ENCODE measurements at regions not wholly inside any gene's neighbourhood (a gene's known extent, or its start where the extent isn't known, plus 50 kb on each side); places are given as distances from the start of the nearest gene placed in this dataset.
"Not testable (repeated sequence)": the region's sequence is repeated elsewhere in the genome, so short reads cannot be mapped to it uniquely, and the experiment has no call there.

DNA sequence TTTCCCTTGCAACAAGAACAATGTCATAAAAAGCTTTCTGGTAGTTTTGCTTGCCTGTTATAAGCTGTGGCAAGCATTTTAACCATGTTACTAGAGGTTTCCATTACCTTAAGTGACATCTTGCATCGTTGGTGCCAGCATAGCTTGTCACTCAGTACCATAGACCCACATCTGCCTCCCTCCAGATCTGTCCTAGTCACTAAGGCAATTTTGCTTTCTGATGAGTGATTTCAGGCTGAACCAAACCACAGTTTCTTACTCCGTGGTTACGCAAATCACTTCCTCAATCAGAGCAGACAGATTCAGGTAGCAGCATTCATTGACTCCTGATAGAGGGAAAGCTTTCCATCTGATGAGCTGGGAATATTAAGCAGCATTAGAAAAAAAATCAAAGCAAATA lies 1057.5 kb upstream of the FAM98A start:
- no peak for DNase-seq

DNA sequence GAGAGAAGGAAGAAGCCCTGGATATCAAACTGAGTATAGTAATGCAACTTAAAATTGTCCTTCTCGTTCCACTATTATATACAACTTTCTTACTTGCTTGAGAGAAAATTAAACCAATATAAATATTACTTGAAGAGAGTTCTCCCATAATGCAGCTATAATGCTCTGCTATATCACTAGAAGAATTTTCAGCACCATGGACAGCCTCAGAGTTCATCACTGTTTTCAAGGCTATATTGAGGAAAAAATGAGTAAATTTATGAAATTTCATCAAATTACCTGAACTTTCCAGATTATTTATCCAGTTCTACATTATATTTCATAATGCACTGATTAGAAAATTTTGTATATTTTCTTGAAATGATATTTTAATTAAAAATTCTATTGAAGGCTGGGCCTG lies 1053.5 kb upstream of the FAM98A start:
- no peak for DNase-seq

DNA sequence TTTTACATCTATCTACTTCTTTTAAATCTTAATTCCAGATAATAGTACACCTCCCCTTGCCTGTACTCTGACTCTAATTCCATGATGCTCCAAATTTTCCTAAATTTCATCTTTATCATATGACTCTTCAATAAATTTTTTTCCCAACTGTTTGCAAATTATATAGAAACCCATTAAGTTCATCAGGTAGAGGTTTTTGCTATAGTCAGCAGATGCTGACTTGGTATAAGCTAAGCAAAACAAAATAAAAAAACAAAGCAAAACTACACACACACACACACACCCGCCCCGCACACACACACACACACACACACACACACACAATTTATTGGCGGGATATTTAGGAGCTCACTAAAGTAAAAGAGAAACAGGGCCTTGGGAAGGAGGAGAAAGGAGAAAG lies 1047.8 kb upstream of the FAM98A start:
- DNase-seq = no peak

DNA sequence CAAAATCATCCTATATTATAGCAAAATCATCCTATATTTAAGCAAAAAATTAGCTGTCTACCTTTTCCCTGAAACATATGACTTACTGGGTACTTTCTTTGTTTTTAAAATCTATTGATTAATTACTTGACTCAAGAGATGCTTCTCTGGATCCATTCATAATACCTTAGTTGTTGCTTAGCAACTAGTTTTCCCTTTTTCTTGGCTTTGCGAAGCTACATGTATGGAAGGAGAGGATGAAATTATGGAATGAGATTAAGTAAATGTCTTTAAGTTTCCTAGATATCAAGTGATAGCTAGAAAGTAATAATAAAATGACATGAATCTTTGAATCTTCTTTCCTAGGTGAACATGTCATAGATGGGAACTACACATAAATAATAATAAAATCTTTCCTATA lies 1033.2 kb upstream of the FAM98A start:
- DNase-seq = no peak

DNA sequence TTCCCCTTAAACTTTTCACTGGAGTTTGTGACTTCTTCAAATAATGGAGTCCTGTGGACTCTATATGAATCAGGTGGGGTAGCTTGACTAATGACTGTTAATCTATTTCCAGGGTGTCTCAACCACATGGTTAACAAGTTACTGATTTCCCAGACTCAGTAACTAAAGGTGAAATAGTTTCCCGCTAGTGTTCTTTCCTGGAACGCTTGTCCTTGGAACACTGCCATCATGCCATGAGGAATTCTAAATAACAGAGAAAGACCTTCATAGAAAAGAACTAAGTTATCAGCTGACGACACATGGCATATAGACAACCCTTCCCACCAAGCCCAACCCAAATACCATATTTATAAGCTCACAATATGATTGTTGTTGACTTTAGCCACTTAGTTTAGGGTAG lies 1027.9 kb upstream of the FAM98A start:
- no peak for DNase-seq

DNA sequence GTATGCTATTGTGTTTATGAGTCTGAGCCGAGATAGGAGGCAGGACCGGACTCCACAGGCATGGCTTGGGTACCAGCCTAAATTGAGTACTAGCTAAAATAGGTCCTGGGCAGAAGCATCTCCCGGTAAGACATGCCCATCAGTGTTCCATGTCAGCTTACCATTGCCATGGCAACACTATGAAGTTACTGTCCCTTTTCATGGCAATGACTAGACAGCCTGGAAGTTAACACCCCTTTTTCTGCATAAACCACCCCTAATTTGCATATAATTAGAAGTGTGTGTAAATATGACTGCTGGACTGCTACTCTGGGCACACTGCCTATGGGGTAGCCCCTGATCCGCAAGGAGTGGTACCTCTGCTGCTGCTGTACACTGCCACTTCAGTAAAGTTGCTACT lies 1005.1 kb upstream of the FAM98A start:
- no peak for DNase-seq

DNA sequence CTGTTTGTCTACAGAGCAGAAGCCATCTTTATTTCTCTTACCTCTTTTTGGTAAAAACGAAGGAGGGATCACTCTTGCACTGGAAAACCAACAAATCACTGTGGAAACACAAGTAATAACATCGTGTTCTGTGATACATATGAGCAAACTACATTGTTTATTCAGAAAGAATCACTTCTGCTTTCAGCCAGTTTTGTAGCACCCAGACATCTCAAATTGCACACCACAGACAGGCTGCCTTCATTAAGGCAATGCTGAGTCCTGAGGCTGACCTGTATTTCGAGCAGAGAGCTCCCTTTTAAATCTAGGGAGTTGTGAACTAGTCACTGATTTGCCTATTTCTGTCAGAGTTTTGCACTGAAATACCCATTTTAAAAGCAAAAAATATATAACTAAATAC lies 1003.2 kb upstream of the FAM98A start:
- no peak for DNase-seq

DNA sequence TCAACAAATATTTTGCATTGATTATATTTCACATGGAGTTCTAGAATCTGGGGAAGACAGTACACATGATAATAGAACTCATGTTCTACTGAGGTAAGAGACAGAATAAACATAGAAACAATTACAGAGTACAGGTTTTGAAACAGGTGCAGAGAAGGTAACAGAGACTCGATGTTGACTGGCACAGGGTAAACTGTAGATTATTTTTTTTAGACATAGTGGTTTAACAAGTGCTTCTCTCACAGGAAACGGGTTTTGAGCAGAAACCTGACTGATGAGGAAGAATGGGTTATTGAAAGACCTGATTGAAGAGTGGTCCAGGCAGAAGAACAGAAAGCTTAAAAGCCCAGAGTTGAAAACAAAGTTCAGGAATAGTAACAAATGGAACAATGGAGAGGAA lies 1002.5 kb upstream of the FAM98A start:
- no peak for DNase-seq

DNA sequence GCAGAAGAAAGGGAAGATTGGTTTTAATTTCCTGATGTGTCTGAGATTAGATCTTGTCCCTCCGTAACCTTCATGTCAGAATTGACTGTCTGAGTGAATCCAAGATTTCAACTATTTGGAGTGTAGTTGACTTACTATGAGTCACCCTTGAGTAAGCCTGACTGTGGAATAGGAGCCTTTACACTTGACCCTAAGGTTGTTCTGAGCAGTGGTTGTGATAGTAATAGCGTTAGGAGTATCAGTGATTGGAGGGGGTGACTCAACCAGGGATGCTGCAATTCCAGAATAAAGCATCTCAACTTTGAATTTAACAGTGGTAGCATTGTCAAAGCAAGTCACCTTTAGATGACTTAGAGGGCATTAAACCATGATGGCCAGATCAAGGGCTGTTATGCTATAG lies 979.5 kb upstream of the FAM98A start:
- DNase-seq = no peak

DNA sequence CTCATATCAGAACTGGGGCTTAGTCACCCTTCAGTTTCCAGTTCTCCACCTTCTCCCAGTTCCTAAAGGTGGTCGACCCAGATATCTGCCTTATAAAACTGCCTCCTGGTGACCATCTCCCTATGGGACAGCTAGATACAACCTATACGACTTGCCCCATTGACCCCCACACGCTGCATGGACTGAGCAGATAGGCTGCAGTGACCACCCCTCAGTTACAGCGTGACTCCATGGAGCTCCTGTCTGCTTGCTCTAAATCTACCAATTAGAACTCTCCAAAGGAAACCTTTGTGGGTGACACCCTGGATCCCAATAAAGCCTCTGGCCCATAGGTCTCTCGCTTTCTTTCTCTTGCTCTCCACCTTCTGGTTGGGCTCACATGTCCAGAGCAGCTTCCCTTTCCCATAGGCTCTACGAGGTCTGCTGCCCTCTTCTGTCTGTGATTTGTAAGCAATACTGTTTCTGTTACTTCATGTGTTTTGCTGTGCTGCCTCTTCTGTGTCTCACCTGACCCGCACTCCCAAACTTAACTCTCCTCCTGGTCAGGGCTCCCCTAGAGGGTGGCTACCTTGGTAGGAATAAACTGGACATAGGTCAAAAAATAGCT lies 971.3 kb upstream of the FAM98A start:
- no peak for DNase-seq

DNA sequence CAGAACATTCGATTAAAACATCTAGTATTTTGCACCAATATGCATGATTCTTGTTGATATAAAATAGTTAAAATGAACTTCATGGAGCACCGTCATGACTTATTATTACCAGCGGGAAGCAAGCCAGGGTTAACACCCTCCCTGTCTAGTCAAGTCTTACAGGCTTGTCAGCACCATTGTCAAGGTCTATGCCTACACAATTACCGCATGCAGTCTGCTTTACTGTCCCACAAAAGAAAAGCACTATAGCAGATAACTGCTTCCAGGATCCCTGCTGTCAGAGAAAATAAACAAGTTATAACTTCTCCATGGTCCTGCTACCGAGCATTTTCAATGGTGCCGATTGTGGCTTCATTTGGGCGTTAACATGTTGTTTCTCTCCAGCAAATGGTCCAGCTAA lies 968.0 kb upstream of the FAM98A start:
- no peak for DNase-seq

DNA sequence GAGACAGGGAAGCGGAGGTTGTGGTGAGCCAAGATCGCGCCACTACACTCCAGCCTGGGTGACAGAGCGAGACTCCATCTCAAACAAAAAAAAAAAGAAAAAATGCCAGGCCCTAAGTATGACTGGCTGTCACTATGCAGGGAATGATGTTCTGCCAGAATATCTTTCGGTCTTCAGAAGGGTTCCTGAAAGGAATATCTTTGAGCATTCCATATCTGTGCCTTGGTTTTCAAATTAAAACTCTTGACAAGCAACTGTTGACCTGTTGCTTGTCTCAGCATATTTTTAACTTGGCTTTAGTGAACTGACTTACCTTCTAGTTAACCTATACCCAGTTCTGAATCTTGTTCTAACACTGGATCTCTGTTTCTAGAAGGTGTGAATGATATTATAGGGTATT lies 953.2 kb upstream of the FAM98A start:
- DNase-seq = no peak

DNA sequence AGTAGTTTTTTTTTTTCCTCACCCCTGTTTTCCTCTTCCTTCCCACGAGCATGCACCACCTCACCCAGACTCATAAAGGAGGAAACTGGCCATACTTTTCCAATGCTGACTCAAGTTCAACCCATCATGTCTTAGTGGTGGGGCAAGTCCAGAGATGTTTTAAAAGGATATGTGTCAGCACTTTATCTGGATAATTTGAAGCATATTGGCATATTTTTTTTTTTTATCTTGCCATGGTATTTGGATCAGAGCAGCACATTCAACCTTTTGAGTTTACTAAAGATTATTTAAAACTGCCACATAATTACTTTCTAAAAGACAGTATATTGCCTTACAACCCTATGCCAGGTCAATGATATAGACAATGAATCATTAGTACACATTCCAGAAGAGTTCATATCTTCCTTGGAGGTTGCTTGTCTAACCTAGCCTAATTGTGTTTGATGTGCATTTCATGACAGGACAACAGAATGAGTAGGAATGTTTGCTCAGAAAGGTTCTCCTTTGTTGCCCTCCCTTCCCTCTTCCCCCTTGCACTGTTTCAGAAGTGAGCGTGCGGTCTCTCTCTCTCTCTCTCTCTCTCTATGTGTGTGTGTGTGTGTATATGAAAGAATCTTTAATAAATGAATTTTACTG lies 950.7 kb upstream of the FAM98A start:
- DNase-seq = no peak

DNA sequence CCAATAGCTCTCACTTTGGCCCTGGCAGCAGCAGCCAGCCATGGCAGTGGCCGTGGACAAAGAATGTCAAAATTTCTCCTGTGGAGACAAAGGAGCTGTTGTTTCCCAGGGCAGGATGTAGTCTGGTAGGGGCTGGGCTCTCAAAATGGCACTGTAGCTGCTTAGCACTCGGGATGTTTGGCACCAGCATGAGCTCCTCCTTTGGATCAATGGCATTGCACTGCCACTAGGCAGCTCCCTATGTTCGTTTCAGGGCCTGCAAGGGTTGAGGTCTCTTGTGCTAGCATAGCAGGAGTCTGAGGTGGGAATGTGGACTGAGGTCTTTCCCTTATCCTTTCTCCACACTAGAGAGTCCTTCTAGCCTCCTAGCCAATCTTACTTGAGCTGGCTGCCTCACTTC lies 948.8 kb upstream of the FAM98A start:
- no peak for DNase-seq

DNA sequence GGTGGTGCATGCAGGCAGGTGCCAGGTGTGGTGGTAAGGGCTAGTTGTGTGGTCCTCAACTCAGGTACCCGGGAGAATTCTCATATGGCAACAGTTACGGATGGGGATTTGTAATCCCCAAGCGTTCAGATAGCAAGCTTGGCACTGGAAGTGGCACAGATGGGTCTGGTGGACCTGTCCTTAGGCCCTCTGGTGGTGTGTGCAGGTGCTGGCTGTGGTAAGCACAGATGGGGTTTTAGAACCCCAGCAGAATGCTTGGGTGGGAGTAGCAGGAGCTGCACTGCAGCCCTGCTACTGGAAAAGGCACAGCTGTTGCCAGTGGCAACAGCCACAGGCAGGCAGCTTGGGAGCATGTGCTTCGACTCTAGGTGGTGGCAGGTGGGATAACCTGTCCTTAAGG lies 948.2 kb upstream of the FAM98A start:
- DNase-seq = no peak

DNA sequence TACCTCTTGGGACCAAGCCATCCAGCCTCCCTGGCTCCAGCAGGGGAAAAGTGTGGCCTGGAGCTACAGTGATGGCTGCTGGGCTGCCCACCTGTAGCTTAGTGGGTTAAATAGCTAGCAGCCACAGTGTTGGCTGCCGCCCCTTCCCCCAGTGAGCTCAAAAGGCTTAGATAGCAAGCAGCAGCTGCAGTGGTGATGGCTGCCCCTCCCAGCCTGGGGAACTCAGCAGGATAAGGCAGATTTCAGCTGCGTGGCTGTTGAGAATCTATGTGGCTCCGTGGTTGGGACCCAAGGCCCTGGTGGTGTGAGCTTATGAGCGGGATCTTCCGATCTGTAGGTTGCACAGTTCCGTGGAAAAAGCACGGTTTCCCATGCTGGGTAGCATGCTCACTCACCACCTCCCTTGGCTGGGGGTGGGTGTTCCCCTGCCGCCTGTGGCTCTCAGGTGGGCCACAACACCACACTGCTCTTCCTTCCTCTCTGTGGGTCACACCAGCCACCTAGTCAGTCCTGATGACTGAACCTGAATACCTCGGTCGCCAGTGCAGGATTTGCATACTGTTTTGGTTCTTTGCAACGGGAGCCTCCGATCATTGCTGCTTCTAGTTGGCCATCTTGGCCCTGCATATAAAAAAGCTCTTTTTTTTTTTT lies 946.5 kb upstream of the FAM98A start:
- no peak for DNase-seq

DNA sequence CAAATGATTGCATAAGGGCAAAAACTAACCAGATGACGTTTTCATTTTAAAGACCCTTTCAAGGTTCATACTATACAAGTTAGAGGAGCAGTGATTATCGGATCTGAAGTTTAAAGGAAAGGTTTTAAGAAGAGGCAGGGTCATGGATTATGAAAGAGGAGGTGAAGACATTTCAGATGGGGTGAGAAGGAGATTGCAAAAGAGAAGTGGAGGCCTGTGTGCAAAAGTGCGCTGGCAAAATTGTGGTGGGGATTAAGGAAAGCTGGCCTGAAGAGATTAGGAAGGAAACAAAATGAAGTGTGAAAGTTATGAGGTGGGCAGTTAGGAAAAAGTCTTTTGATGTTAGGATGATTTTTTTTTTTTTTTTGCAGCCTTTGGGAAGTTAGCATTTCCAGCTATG lies 935.7 kb upstream of the FAM98A start:
- no peak for DNase-seq

DNA sequence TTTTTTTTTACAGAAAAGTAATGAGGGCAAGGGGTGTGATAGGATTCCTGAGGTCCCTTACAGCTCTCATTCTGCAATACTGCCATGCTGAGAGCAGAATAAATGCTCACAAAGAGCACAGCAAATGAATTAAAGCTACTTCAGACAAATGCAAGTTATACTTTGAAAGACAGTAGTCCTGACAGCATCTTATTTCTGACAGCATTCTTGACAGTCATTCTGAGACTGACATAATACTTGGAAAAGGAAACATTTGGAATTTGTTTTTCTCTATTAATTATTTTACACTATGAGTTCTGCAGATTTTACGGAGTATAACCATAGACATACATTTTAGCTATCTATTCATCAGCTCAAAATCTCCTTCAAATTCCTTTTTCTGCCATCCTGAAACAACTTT lies 935.2 kb upstream of the FAM98A start:
- no peak for DNase-seq

DNA sequence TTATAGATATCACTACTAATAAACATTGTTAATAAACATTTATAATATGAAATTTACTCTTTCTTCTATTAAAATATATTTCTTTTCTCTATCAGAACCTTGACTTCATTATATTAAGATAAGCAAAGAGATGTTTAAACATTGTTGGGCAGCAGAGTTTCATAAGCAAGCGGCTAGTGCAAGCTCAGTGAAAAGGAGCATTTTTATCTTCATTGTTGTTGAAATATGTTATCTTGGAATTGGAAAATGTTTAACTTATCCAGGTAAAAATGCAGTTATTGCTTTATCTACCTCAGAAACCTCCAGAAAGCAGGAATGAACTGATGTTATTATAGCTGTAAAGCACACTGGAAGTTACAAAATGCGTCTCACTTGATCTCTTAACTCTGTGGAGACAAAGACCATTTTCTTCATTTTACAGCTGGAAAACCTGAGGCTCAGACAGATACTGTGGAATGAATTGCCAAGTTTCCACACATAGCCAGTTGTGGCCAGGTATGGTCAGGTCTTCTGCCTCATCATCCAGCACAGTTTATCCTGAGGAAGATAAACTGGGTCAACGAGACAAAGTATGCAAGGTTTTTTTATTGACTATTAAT lies 934.6 kb upstream of the FAM98A start:
- no peak for DNase-seq

DNA sequence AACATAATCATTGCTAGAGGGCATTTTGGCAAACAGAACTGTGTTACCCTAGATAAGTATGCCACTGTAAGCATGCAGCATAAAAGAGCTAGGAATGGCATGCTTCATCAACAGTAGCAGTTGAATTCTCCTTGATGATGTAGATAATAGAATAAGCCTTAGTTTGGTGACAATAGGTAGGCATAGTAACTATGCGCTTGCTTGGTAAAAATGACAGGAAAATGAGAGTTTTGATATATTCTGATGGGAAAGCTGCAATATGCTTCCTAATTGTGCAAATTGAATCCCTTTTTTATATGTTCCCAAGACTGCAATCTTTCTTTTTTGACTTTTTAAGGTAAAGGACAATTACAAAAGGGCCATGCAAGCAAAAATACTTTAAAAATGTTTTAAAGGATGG lies 930.9 kb upstream of the FAM98A start:
- DNase-seq = no peak

DNA sequence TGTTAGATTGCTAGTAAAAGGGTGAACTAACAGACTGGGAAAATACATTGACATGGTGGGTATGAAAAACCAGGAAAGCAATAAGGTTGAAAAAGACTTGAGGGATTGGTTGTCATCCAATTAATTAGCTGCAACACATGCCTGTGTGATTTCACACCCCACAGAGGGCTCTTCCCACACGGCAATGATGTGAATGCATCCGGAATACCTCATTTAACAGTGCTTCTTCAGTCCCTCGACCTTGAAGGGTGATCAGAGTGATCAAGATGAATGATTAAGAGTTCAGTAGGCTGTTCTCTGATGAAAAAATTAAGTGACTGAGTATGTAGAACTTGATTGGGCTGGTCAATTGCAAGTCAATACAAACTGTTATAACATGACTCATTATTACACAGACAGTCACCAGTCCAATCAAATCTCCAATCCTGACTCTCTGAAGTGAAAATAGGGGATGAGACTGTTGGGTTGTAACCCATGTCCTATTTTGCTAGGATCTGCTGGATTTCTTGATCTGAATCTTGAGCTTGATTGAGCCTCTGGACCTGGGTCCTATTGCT lies 924.9 kb upstream of the FAM98A start:
- no peak for DNase-seq

DNA sequence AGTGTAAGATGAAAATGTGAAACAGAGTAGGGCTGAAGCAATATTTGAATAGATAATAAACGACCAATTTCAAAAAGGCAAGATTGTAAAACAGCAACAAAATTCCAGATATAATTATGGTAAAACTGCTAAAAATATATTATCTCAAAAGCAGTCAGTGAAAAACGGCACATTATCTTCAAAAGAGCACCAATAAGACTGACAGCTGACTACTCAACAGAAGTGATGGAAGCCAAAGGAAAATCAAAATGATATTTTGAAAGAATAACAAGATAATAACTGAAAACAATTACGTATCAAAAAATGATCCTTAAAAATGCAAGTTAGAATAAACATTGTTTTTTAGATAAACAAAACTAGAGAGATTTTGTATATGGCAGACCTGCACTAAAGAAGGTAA lies 920.6 kb upstream of the FAM98A start:
- DNase-seq = no peak

DNA sequence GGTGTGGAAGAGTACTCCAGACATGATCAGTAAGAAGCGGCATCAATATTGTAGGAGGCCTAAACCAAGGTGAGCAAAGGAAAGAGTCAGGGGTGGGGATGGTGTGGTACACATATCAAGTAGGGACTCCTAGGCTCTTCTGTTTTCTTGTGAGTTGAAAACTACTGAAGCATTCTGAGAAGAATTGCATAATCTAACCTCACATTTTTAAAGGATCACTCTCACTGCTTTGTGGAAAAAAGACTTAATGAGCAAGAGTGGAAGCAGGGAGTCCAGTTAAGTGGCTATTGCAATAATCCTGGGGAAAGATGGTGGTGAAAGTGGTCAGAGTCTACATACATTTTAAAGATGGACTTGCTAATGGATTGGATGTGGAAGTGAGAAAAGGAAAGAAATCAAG lies 899.5 kb upstream of the FAM98A start:
- no peak for DNase-seq

DNA sequence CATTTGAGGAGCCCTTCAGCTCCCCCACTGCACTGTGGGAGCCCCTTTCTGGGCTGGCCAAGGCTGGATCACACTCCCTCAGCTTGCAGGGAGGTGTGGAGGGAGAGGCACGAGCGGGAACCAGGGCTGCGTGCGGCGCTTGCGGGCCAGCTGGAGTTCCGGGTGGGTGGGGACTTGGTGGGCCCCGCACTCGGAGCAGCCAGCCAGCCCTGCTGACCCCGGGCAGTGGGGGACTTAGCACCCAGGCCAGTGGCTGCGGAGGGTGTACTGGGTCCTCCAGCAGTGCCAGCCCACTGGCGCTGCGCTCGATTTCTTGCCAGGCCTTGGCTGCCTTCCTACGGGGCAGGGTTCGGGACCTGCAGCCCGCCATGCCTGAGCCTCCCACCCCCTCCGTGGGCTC lies 895.1 kb upstream of the FAM98A start:
- DNase-seq = not testable (repeated sequence)
